NCI-H69 (cell line): ENCODE measurements at regions not wholly inside any gene's neighbourhood (a gene's known extent, or its start where the extent isn't known, plus 50 kb on each side); places are given as distances from the start of the nearest gene placed in this dataset.
A peak's percentile ranks its signal among the peaks of the same experiment; 100 is the strongest.
"Not testable (repeated sequence)": the region's sequence is repeated elsewhere in the genome, so short reads cannot be mapped to it uniquely, and the experiment has no call there.

ENCODE experiments used
- DNase-seq: peaks from one replicate; lab custom pipeline; 2025; lab: John Stamatoyannopoulos, UW

GRCh38 chr5:163878490-163878889, 373.1 kb downstream of the MAT2B start:
- DNase-seq = peak; percentile 51

DNA sequence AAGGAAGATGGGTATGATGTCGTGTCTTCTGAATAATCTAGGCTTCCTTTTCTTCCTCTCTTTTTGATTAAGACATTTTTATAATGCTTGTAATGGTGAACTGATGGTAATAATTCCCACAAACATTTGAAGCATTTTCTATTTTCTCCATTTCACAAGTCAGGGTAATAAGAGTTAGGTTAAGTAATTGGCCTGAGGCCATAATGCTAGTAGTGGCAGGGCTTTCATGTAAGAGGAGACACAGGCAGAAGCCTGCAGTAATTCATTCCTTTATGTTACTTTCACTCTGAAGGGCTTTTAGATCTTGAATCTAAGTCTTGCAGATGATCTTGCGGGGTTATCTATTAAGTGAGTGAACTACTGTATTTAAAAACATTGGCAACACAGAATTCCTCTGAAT, 374.9 kb downstream of the MAT2B start:
- DNase-seq = peak; percentile 85

GRCh38 chr5:163885117-163885516, 379.7 kb downstream of the MAT2B start:
- DNase-seq = no peak

GRCh38 chr5:163887854-163888253, 382.4 kb downstream of the MAT2B start:
- no peak for DNase-seq

- DNase-seq = no peak
Observed at GRCh38 chr5:163888366-163888765, 382.9 kb downstream of the MAT2B start.

- DNase-seq = peak; percentile 17
Observed at GRCh38 chr5:163889369-163889768, 383.9 kb downstream of the MAT2B start.

DNA sequence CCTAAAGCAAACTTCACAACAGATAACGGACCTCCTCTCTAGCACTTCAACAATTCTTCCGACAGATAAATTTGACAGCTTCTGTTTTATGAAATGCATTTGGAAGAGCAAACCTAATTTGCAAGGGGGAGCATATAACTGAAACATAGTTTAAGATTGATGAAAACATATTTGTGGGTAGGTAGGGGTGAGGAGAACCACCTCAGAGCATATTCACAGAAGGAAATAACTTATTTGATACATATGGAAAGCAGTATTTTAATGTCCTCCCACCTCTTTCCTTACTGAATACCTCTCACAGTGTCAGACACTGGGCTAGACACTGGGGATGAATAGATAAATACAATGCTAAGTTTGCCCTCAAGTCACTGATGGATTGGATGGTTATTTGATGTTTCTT, 384.8 kb downstream of the MAT2B start:
- no peak for DNase-seq

DNA sequence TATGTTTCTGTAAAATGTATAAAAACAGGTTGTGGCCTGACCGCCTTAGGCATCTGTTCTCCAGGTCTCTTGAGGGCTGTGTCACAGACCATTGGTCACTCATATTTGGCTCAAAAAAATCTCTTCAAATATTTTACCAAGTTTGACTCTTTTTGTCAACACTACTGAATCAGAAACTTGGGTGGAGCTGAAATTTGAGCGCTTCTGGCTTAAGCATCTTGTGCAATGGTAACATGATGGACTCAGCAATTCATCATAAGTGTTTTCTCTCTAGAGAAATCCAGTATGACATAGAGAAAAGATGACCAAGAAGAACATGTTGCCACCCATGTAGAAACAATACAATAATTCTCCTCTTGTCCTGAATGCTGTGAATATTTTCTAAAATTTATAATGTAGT, 387.9 kb downstream of the MAT2B start:
- DNase-seq = no peak

DNA sequence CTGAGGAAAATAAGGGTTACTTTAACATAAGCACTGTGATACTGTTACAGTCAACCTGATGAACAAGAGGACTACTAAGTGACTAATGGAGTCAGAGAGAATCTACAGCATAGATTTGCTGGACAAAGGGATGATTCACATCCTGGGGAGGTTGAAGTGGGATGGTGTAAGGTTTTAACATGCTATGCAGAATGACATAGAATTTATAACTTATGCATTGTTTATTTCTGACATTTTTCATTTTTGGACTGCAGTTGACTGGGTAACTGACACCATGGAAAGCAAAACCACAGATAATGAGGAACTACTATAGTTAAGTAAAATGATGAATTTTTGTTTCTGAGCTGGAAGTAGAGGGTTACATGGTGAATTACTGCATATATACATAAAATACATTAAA, 389.2 kb downstream of the MAT2B start:
- no peak for DNase-seq

DNA sequence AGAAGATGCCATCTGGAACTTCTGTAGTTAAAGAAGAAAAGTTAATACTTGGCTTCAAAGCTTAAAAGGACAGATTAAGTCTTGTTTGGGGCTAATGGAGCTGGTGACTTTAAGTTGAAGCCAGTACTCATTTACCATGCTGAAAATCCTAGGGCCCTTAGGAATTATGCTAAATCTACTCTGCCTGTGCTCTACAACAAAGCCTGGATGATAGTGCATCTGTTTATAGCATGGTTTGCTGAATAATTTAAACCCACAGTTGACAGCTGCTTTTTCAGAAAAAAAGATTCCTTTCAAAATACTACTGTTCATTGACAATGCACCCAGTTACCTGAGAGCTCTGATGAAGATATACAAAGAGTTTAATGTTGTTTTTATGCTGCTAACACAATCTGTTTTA, 393.5 kb downstream of the MAT2B start:
- DNase-seq = no peak

DNA sequence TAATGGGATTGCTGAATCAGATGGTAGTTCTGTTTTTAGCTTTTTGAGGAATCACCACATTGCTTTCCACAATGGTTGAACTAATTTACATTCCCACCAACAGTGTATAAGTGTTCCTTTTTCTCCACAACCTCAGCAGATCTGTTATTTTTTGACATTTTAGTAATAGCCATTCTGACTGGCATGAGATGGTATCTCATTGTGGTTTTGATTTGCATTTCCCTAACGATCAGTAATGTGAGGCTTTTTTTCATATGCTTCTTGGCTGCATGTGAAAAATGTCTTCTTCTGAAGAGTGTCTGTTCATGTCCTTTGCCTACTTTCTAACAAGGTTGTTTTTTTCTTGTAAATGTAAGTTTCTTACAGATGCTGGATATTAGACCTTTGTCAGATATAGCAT, 402.4 kb downstream of the MAT2B start:
- not testable (repeated sequence) for DNase-seq

- DNase-seq = no peak
Observed at GRCh38 chr5:163908253-163908652, 402.8 kb downstream of the MAT2B start.

DNA sequence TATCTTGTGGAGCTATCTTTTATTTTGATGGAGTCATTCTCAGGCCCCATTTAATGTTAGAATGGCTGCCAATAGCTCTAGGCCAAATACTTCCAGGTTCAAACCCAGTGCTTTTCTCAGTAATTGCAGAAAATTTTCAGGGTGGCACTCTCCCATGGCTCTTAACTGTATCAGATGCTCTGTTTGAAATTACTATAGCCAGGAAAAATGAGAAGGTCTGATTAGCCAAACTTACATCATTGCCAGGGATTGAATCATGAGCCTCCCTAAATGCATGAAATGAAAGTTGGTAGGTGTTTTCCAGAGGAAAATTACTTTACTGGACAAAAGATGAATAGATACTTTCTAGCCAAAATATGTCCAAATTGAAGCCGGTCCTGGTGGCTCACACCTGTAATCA, 404.8 kb downstream of the MAT2B start:
- peak; percentile 36 for DNase-seq

GRCh38 chr5:163912046-163912445, 406.6 kb downstream of the MAT2B start:
- peak; percentile 98 for DNase-seq

GRCh38 chr5:163913548-163913947, 408.1 kb downstream of the MAT2B start:
- DNase-seq = peak; percentile 43

DNA sequence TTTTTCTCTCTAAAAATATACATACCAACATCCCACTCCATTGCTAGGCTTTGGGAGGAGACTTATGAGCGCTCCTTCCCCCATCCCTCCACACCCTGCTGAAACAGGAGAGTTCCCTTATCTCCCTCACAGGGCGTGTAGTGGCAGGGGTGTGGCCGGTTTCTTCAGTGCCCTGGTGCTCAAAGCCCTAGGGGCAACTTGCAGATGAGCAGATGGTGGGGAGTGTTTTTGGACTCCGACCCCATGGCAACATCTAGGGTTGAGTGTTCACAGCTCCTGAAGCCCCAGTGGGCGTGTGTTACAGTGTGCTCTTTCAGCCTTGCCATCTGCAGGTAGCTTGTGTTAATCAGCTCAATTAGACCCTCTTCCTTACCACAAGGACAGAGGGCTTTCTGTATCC, 409.5 kb downstream of the MAT2B start:
- peak; percentile 100 for DNase-seq

GRCh38 chr5:163915481-163915961, 410.1 kb downstream of the MAT2B start:
- peak; percentile 99 for DNase-seq

DNA sequence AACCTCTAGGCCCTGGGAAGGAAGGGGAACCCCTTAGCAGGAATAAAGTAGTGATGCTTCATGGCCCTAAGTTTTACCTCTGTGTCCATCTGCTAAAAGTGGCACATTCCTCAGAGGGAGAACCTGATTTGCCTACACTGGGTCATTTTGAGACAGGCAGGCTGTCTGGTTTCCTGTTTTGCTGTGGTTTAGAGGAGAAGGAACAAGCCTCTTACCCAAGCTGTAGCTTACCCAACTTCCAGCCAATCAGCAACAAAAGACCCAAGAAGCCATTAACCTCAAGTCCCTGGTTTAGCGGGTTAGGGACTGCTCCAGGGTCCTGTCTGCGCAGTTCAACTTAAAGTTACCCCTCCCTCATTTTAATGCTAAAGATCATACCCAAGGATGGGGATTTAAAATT, 411.0 kb downstream of the MAT2B start:
- DNase-seq = no peak

DNA sequence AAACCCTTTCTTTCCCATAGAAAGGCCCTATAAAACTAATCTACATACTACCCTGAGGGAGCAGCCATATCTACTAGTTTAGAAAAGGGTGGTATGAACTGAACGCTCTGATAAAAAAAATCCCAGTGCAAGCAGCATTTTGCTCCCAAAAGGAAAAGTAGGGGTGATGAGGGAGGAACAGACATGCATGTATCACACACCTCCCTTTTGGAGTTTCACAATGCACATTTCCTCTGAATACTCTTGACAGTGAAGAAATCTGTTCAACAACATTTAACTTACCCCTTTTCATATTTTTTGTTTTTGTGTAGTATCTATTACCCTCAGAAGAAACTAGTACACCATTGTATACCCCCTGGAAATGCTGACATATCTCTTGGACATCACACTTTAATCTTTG, 411.4 kb downstream of the MAT2B start:
- DNase-seq = no peak

DNA sequence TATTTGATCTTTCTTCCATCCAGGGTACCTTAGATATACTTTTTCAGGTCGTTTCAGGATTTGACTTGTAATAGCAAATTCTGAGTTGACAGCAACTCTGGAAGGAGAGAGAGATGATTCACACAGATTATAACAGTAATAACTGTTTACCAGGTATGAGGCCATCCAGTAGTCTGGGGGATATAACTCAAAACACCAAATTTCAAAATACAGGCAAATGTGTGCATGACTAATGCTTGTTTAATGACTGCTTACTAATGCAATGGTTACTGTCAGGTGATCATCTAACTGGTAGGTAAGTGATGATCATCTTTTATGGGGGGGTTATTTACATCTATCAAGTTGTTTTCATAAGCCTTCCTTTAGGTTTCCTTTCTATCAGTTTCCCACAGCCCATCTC, 412.3 kb downstream of the MAT2B start:
- DNase-seq = peak; percentile 18

GRCh38 chr5:163934990-163935389, 429.6 kb downstream of the MAT2B start:
- not testable (repeated sequence) for DNase-seq

DNA sequence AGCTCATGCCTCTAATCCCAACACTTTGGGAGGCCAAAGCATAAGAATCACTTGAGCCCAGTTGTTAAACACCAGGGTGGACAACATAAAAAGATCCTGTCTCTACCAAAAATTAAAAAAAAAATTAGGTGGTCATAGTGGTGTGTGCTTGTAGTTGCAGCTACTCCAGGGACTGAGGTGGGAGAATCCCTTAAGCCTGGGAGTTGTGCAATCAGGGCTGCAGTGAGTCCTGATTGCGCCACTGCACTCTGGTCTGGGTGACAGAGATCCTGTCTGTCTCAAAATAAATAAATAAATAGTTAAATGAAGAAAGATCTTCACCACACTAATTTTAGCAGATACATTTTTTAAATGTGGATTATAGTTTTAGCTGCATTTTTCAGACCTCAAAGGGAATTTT, 433.2 kb downstream of the MAT2B start:
- no peak for DNase-seq

DNA sequence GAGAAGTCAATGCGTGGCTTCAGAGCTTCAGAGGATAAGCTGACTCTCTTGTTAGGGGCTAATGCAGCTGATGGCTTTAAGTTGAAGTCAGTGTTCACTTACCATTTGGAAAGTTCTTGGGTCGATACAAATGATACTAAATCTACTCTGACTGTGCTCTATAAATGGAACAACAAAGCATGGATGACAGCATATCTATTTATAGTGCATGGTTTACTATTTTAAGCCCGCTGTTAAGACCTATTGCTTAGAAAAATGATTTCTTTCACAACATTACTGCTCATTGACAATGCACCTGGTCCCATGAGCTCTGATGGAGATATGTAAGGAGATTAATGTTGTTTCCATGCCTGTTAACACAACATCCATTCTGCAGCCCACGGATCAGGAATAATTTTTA, 435.7 kb downstream of the MAT2B start:
- no peak for DNase-seq

- no peak for DNase-seq
Observed at GRCh38 chr5:163943546-163943945, 438.1 kb downstream of the MAT2B start.

GRCh38 chr5:163944738-163945137, 439.3 kb downstream of the MAT2B start:
- DNase-seq = no peak
